ENCODE measurements at regions not wholly inside any gene's neighbourhood (a gene's known extent, or its start where the extent isn't known, plus 50 kb on each side); places are given as distances from the start of the nearest gene placed in this dataset.

GRCh38 chr2:150595803-150596470, 108.5 kb upstream of the RND3 start:
- DNase-seq (ENCODE audit: low read depth) = peak; percentile 91
- no peak overlapping the region for H3K4me3 ChIP-seq (ENCODE audit: low read length)
- TF ChIP-seq, protein P1, sequence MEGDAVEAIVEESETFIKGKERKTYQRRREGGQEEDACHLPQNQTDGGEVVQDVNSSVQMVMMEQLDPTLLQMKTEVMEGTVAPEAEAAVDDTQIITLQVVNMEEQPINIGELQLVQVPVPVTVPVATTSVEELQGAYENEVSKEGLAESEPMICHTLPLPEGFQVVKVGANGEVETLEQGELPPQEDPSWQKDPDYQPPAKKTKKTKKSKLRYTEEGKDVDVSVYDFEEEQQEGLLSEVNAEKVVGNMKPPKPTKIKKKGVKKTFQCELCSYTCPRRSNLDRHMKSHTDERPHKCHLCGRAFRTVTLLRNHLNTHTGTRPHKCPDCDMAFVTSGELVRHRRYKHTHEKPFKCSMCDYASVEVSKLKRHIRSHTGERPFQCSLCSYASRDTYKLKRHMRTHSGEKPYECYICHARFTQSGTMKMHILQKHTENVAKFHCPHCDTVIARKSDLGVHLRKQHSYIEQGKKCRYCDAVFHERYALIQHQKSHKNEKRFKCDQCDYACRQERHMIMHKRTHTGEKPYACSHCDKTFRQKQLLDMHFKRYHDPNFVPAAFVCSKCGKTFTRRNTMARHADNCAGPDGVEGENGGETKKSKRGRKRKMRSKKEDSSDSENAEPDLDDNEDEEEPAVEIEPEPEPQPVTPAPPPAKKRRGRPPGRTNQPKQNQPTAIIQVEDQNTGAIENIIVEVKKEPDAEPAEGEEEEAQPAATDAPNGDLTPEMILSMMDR (conservative IDR thresholded peaks at IDR 0.05; ENCODE audit: low read length) = no peak

DNA sequence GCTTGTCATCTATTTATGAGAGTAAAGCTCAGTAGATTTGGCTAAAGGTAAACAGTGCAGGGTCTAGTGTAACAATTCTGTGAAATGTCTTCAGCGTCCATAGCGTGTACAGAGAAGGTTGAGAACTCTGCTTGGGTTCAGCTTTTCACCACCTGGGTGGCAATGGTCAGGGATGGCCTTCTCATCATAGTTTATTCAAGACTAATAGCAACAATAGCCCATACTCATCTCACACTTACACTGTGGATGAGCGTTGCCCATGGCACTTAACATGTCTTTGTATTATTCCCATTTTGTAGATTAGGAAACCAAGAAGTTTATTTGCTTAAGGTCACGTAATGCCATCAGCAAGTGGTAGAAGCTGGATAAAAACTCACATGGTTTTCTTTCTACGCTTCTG, 106.8 kb upstream of the RND3 start:
- TF ChIP-seq, protein P1 (conservative IDR thresholded peaks at IDR 0.05; ENCODE audit: low read length) = no peak
- DNase-seq (ENCODE audit: low read depth) = no peak
- H3K4me3 ChIP-seq (ENCODE audit: low read length) = no peak overlapping the region

GRCh38 chr2:150591496-150592285, 104.2 kb upstream of the RND3 start:
- H3K4me3 ChIP-seq (ENCODE audit: low read length) = no peak overlapping the region
- no peak for DNase-seq (ENCODE audit: low read depth)
- TF ChIP-seq, protein P1 (conservative IDR thresholded peaks at IDR 0.05; ENCODE audit: low read length) = no peak

DNA sequence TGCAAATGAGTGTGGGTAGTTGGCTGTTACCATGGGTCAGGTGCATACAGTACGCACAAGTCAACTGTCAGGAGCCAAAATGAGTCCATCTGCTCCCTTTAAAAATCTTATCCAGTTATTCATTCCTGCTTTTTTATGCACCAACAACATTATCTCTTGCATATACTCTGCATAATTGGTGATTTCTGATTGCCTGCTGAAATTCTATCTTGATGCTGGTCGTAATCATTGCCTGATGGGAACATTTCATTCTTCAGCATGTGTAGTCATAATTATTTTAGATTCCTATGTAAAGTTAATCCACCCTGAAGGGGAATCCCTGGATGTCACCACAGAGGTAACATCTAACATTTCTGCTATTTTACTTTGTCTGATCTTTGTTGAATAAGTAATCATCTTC, 102.2 kb upstream of the RND3 start:
- TF ChIP-seq, protein P1 (conservative IDR thresholded peaks at IDR 0.05; ENCODE audit: low read length) = no peak
- no peak overlapping the region for H3K4me3 ChIP-seq (ENCODE audit: low read length)
- DNase-seq (ENCODE audit: low read depth) = no peak

DNA sequence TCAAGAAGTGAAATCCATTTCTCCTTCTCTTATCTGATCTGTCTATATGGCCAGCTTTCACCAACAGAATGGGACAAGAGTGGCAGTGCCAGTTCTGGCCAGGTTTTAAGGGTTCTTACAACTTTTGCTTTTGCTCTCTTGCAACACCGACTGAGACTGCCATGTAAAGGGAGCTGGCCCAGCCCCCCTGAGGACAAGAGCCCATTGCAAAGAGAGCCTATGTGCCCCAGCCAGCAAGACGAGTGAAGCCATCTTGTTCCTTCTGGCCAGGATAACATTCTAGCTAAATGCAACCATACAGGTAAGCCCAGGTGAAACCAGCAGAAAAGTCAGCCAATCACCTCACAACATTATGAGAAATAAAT, 101.0 kb upstream of the RND3 start:
- TF ChIP-seq, protein P1 (conservative IDR thresholded peaks at IDR 0.05; ENCODE audit: low read length) = no peak
- DNase-seq (ENCODE audit: low read depth) = no peak
- no peak overlapping the region for H3K4me3 ChIP-seq (ENCODE audit: low read length)

- no peak overlapping the region; the same call in 1 of the 2 replicates for H3K4me3 ChIP-seq (ENCODE audit: low read length)
- peak; percentile 89 for DNase-seq (ENCODE audit: low read depth)
- TF ChIP-seq, protein P1 (conservative IDR thresholded peaks at IDR 0.05; ENCODE audit: low read length) = 0 out of 2 replicates have a peak, but pooled peaks have one; percentile 15
Measured at GRCh38 chr2:150587547-150588505, 100.4 kb upstream of the RND3 start.

Data from AG10803 (cell line).